Neural cell (in vitro differentiated cells): ENCODE measurements at regions not wholly inside any gene's neighbourhood (a gene's known extent, or its start where the extent isn't known, plus 50 kb on each side); places are given as distances from the start of the nearest gene placed in this dataset.

ENCODE experiments used
- H2AFZ ChIP-seq: fragments of 200-600, 300-800 bp; sonication (generic), shearing (Covaris generic); 2 replicates; pipeline ENCODE4 v1.6.0; 2014; ENCODE audit warnings: low read depth, mild to moderate bottlenecking, antibody characterized with exemption, low read length, moderate library complexity
- H3F3A ChIP-seq: fragments of 200-600 bp; shearing (Covaris generic); 2 replicates; pipeline ENCODE4 v1.6.1; 2016; ENCODE audit warnings: mild to moderate bottlenecking, moderate library complexity, mixed read lengths, antibody characterized with exemption, low read length; ENCODE audit not compliant: insufficient read depth, poor library complexity, severe bottlenecking
- H3K27ac ChIP-seq: fragments of 200-600, 300-800 bp; sonication (generic), shearing (Covaris generic); 2 replicates; pipeline ENCODE4 v1.5.1; 2014; ENCODE audit warnings: mild to moderate bottlenecking, low read length, moderate library complexity
- H3K27me3 ChIP-seq: fragments of 300-800, 200-600 bp; sonication (generic), shearing (Covaris generic); 2 replicates; pipeline ENCODE4 v1.6.0; 2014; ENCODE audit warnings: mild to moderate bottlenecking, low read depth, low read length, moderate library complexity; ENCODE audit not compliant: insufficient read depth
- H3K36me3 ChIP-seq: fragments of 300-800, 200-600 bp; sonication (generic), shearing (Covaris generic); 2 replicates; pipeline ENCODE4 v1.5.1; 2014; ENCODE audit warnings: mild to moderate bottlenecking, antibody characterized with exemption, low read length, moderate library complexity; ENCODE audit not compliant: insufficient read depth
- H3K4me2 ChIP-seq: fragments of 300-800, 200-600 bp; sonication (generic), shearing (Covaris generic); 2 replicates; pipeline ENCODE4 v1.6.0; 2014; ENCODE audit warnings: mild to moderate bottlenecking, low read length
- H3K4me3 ChIP-seq: fragments of 300-800, 200-600 bp; sonication (generic), shearing (Covaris generic); 2 replicates; pipeline ENCODE4 v1.5.1; 2014; ENCODE audit warnings: mild to moderate bottlenecking, low read length, moderate library complexity
- H3K79me2 ChIP-seq: fragments of 200-600 bp; shearing (Covaris generic); replicated peaks from 2 replicates; pipeline ENCODE4 v1.6.0; 2014; ENCODE audit warnings: mild to moderate bottlenecking, low read length, moderate library complexity; ENCODE audit not compliant: insufficient read depth
- H3K9ac ChIP-seq: fragments of 300-800, 200-600 bp; sonication (generic), shearing (Covaris generic); 2 replicates; pipeline ENCODE4 v1.6.1; 2016; ENCODE audit warnings: mild to moderate bottlenecking, low read length, mixed read lengths
- H3K9me2 ChIP-seq: fragments of 200-600 bp; shearing (Covaris generic); 2 replicates; pipeline ENCODE4 v1.6.1; 2016; ENCODE audit warnings: mild to moderate bottlenecking, low read length, mixed read lengths; ENCODE audit not compliant: insufficient read depth
- H3K9me3 ChIP-seq: fragments of 200-600, 300-800 bp; sonication (generic), shearing (Covaris generic); 2 replicates; pipeline ENCODE4 v1.6.1; 2016; ENCODE audit warnings: mild to moderate bottlenecking, mixed run types, low read length, moderate library complexity, mixed read lengths
- H4K20me1 ChIP-seq: fragments of 200-600 bp; shearing (Covaris generic); 2 replicates; pipeline ENCODE4 v1.6.1; 2016; ENCODE audit warnings: mild to moderate bottlenecking, mixed run types; ENCODE audit not compliant: insufficient read depth
- EP300 ChIP-seq: fragments of 450-650 bp; conservative IDR thresholded peaks from 2 replicates; pipeline ENCODE4 v1.6.1; 2014; ENCODE audit warnings: antibody characterized with exemption, mild to moderate bottlenecking, moderate library complexity; ENCODE audit not compliant: poor library complexity, severe bottlenecking
- EZH2 ChIP-seq: fragments of 200-600, 300-800 bp; shearing (Covaris generic), sonication (generic); IDR thresholded peaks from 2 replicates; pipeline ENCODE4 v1.6.1; 2014; ENCODE audit warnings: antibody characterized with exemption, low read length, borderline replicate concordance, mild to moderate bottlenecking; ENCODE audit not compliant: insufficient read depth, poor library complexity, severe bottlenecking
- MXI1 ChIP-seq: fragments of 450-650 bp; conservative IDR thresholded peaks from 2 replicates; pipeline ENCODE4 v1.6.1; 2014; ENCODE audit warnings: antibody characterized with exemption, mild to moderate bottlenecking; ENCODE audit not compliant: poor library complexity, severe bottlenecking
- POLR2AphosphoS5 ChIP-seq: IDR thresholded peaks from 2 replicates; pipeline ENCODE4 v1.6.1; 2012
- RAD21 ChIP-seq: fragments of 450-650 bp; conservative IDR thresholded peaks from 2 replicates; pipeline ENCODE4 v1.6.1; 2014; ENCODE audit warnings: antibody characterized with exemption, mild to moderate bottlenecking, moderate library complexity
- SMC3 ChIP-seq: fragments of 450-650 bp; conservative IDR thresholded peaks from 2 replicates; pipeline ENCODE4 v1.6.1; 2014; ENCODE audit warnings: antibody characterized with exemption, mild to moderate bottlenecking, moderate library complexity; ENCODE audit not compliant: poor library complexity
- TF ChIP-seq, protein P1 (sequence below): IDR thresholded peaks from 2 replicates; pipeline ENCODE4 v1.6.1; 2012; ENCODE audit warnings: borderline replicate concordance
- TF ChIP-seq, protein P2 (sequence below): fragments of 450-650 bp; IDR thresholded peaks from 2 replicates; pipeline ENCODE4 v1.5.1; 2014; ENCODE audit warnings: antibody characterized with exemption, mild to moderate bottlenecking, moderate library complexity; ENCODE audit not compliant: poor library complexity, severe bottlenecking

DNA sequence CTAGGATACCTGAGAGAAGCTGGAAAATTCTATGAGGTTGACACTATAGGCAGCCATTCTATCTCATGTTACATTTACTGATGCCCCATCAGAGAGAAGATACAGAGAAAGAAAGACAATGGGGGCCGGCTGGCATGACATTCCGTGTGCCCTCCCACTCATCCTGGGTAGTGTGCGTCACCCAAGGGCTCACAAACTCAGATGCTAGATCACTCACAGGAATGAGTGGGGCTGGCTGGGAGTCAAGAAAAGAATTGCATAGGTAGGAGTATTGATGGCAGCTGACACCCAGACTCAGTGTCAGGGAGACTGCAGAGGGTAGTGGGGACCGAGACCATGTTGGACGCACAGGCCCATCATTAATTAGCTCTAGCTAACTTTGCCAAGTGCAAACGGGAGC, 1113.5 kb upstream of the AUTS2 start:
- Histone ChIP-seq H3K9me3 (no peaks in the 10 kb centered on the region), H2AFZ (no peak overlapping the region), H3K79me2 (no peaks in the 10 kb centered on the region), H3K27ac (no peak overlapping the region), H3K9me2 (no peaks in the 10 kb centered on the region), H3K9ac (no peak overlapping the region), H3K36me3 (no peaks in the 10 kb centered on the region), H3K4me3 (no peak overlapping the region), H4K20me1 (no peaks in the 10 kb centered on the region), H3F3A (no peaks in the 10 kb centered on the region), H3K4me2 (no peak overlapping the region), H3K27me3 (no peaks in the 10 kb centered on the region)
- TF ChIP-seq EP300 (no peak), EZH2 (no peak), RAD21 (no peak), SMC3 (no peak)
- TF ChIP-seq, protein P1, sequence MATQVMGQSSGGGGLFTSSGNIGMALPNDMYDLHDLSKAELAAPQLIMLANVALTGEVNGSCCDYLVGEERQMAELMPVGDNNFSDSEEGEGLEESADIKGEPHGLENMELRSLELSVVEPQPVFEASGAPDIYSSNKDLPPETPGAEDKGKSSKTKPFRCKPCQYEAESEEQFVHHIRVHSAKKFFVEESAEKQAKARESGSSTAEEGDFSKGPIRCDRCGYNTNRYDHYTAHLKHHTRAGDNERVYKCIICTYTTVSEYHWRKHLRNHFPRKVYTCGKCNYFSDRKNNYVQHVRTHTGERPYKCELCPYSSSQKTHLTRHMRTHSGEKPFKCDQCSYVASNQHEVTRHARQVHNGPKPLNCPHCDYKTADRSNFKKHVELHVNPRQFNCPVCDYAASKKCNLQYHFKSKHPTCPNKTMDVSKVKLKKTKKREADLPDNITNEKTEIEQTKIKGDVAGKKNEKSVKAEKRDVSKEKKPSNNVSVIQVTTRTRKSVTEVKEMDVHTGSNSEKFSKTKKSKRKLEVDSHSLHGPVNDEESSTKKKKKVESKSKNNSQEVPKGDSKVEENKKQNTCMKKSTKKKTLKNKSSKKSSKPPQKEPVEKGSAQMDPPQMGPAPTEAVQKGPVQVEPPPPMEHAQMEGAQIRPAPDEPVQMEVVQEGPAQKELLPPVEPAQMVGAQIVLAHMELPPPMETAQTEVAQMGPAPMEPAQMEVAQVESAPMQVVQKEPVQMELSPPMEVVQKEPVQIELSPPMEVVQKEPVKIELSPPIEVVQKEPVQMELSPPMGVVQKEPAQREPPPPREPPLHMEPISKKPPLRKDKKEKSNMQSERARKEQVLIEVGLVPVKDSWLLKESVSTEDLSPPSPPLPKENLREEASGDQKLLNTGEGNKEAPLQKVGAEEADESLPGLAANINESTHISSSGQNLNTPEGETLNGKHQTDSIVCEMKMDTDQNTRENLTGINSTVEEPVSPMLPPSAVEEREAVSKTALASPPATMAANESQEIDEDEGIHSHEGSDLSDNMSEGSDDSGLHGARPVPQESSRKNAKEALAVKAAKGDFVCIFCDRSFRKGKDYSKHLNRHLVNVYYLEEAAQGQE, result no peak
- TF ChIP-seq, protein P2, sequence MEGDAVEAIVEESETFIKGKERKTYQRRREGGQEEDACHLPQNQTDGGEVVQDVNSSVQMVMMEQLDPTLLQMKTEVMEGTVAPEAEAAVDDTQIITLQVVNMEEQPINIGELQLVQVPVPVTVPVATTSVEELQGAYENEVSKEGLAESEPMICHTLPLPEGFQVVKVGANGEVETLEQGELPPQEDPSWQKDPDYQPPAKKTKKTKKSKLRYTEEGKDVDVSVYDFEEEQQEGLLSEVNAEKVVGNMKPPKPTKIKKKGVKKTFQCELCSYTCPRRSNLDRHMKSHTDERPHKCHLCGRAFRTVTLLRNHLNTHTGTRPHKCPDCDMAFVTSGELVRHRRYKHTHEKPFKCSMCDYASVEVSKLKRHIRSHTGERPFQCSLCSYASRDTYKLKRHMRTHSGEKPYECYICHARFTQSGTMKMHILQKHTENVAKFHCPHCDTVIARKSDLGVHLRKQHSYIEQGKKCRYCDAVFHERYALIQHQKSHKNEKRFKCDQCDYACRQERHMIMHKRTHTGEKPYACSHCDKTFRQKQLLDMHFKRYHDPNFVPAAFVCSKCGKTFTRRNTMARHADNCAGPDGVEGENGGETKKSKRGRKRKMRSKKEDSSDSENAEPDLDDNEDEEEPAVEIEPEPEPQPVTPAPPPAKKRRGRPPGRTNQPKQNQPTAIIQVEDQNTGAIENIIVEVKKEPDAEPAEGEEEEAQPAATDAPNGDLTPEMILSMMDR, result no peak

DNA sequence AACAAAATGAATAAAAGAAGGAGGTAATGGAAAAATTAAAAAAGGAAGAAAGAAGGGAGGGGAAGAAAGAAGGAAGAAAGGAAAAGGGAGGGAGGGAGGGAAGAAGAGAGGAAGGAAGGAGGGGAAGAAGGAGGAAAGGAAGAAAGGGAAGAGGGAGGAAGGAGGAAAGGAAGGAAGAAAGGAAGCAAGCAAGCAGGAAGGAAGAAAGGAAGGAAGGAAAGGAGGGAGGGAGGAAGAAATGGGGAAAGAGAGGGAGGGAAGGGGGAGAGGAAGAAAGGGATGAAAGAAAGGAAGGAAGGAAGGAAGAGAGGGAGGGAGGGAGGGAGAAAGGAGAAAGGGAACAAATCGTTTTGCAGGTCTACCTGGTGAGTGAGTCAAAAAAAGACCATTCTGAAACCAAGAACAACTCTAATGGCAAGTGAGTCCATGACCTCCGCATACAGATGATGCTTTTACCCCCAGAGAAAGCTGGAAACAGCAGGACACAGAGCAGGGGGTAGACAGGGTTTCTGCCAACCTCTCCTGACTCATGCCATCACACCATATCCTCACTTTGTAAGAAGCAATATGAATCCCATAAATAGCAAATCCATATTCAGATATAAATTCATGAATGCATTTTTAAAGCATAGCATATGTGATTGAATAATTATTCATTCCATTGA, 1112.9 kb upstream of the AUTS2 start:
- Histone ChIP-seq H3K27me3 (no peaks in the 10 kb centered on the region), H3K9me3 (no peaks in the 10 kb centered on the region), H3K27ac (no peak overlapping the region), H2AFZ (no peak overlapping the region), H3K79me2 (no peaks in the 10 kb centered on the region), H3K9me2 (no peaks in the 10 kb centered on the region), H4K20me1 (no peaks in the 10 kb centered on the region), H3K9ac (no peak overlapping the region), H3K4me2 (no peak overlapping the region), H3K4me3 (no peak overlapping the region), H3F3A (no peaks in the 10 kb centered on the region), H3K36me3 (no peaks in the 10 kb centered on the region)
- no peak for TF ChIP-seq MXI1
- TF ChIP-seq, protein P1, result no peak
- TF ChIP-seq, protein P2, result no peak
- no peak for TF ChIP-seq POLR2AphosphoS5
- TF ChIP-seq EZH2, result no peak
- no peak for TF ChIP-seq SMC3
